ENCODE measurements at regions not wholly inside any gene's neighbourhood (a gene's known extent, or its start where the extent isn't known, plus 50 kb on each side); places are given as distances from the start of the nearest gene placed in this dataset.

DNA sequence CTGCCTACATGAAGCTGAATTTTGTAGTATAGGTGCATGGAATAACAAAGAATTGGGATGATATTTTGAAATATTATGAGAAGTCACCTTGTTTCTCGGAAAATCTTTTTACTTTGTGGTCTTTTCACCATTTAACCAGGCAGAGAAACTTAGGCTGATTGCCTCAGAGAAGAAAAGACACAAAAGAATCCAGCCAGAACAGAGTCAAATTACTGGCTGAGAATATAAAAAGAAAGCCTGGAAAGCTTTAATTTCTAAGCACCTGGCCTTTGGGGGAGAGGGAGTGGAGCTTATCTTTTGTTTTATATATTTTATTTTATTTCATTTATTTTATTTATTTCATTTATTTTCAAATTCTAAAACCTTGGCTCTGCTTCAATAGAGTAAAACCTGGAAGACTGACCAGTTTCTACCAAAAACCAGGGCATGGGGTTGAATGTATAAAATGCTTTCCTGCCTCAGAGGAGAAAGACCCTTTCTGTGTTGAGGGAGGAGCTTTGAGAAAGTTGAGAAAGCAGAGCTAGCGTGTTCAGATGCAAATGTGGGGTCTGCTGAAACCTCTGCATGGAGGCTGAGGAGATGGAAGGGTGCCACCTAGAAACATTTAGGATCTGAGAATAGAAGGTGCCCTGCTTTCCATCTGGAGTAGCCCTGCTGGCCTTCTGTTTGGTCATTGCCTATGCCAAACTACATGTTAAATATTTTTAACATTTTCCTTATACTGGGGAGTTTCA is 81.6 kb downstream of the NREP start:
- TF ChIP-seq POLR2A (IDR thresholded peaks at IDR 0.05) = no peak
- TF ChIP-seq, protein P1, sequence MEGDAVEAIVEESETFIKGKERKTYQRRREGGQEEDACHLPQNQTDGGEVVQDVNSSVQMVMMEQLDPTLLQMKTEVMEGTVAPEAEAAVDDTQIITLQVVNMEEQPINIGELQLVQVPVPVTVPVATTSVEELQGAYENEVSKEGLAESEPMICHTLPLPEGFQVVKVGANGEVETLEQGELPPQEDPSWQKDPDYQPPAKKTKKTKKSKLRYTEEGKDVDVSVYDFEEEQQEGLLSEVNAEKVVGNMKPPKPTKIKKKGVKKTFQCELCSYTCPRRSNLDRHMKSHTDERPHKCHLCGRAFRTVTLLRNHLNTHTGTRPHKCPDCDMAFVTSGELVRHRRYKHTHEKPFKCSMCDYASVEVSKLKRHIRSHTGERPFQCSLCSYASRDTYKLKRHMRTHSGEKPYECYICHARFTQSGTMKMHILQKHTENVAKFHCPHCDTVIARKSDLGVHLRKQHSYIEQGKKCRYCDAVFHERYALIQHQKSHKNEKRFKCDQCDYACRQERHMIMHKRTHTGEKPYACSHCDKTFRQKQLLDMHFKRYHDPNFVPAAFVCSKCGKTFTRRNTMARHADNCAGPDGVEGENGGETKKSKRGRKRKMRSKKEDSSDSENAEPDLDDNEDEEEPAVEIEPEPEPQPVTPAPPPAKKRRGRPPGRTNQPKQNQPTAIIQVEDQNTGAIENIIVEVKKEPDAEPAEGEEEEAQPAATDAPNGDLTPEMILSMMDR (IDR thresholded peaks at IDR 0.05) = no peak

Measured in right lobe of liver (tissue), 4 donors.